ENCODE measurements at regions not wholly inside any gene's neighbourhood (a gene's known extent, or its start where the extent isn't known, plus 50 kb on each side); places are given as distances from the start of the nearest gene placed in this dataset.

GRCh38 chr5:91599863-91600262 lies 216.7 kb upstream of the ARRDC3 start:
- TF ChIP-seq CTCF (IDR thresholded peaks at IDR 0.05), result no peak
- no peak for TF ChIP-seq POLR2A (IDR thresholded peaks at IDR 0.05)
